Fibroblast of pulmonary artery (primary cell): ENCODE measurements at regions not wholly inside any gene's neighbourhood (a gene's known extent, or its start where the extent isn't known, plus 50 kb on each side); places are given as distances from the start of the nearest gene placed in this dataset.

Experiments used
- DNase-seq: peaks from one replicate; pipeline ENCODE4 v3.0.0-alpha.2; 2010; ENCODE audit warnings: low read depth
- H3K4me3 ChIP-seq: replicated peaks from 2 replicates; pipeline ENCODE4 v1.5.1; 2011; ENCODE audit warnings: low read depth, mild to moderate bottlenecking, control low read depth, low read length, moderate library complexity
- CTCF ChIP-seq: IDR thresholded peaks from 2 replicates; pipeline ENCODE4 v1.5.1; 2011; ENCODE audit warnings: mild to moderate bottlenecking, control low read depth, low read length, inconsistent platforms; ENCODE audit errors: missing control alignments

- no peak overlapping the region for H3K4me3 ChIP-seq
- DNase-seq = peak; percentile 98
- TF ChIP-seq CTCF = no peak
Measured at GRCh38 chr2:12106440-12107080, 360.1 kb downstream of the LPIN1 start.

- no peak for TF ChIP-seq CTCF
- DNase-seq = no peak
Measured at GRCh38 chr2:12107321-12107720, 360.9 kb downstream of the LPIN1 start.

GRCh38 chr2:12107939-12108338, 361.5 kb downstream of the LPIN1 start:
- peak; percentile 36 for DNase-seq
- no peak overlapping the region for H3K4me3 ChIP-seq
- no peak for TF ChIP-seq CTCF

More at GRCh38 chr2:12107321-12107720, 360.9 kb downstream of the LPIN1 start:
- H3K4me3 ChIP-seq = no peak overlapping the region

DNA sequence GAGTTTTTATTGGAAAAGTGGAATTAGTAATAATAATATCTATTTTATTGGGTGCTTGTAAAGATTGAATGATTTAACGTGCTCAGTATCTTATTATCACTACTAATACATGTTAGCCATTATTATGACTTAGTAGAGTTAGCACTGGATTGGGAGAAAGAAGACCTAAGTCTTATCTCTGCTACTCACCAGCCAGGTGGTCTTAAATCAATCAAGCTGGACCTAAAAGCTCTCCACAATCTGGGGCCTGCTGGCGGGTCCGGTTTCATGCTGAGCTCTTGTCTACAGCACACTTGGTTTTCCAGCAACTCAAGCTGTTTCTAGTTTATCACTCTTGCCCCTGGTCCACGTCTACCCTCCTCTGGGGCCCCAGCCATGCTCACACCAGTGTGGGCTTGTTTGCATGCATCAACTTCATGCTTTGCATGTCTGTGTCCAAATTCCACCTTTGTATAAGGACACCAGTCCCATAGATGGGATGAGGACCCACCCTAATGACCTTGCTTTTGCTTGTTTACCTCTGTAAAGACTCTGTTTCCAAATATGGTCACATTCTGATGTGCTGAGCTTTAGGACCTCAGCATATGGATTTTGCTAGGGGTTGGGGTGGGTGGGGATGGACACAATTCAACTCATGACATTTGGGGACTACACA, 363.1 kb downstream of the LPIN1 start:
- H3K4me3 ChIP-seq = no peak overlapping the region
- DNase-seq = no peak
- TF ChIP-seq CTCF = no peak

DNA sequence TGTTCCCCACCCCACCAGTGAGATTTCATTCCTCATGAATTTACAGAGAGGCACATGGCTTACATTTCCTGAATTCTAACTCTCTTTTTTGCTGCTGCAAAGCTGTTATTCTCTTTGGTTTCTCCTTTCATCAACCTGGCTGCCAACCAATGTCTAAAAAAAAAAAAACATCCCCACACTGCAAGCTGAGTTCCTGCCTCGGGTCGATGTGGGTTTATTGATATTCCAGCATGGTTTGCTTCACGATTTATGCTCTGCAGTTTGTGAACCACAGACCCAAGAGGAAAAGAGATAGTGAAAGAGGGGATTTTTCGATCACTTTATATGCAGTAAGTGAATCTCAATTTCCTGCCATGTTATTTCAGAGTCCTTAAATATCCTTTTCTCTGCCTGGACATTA, 363.6 kb downstream of the LPIN1 start:
- H3K4me3 ChIP-seq = no peak overlapping the region
- no peak for DNase-seq
- no peak for TF ChIP-seq CTCF

- DNase-seq = no peak
- TF ChIP-seq CTCF = no peak
- no peak overlapping the region for H3K4me3 ChIP-seq
Measured at GRCh38 chr2:12110481-12110880, 364.0 kb downstream of the LPIN1 start.

GRCh38 chr2:12113412-12113811, 367.0 kb downstream of the LPIN1 start:
- no peak for DNase-seq
- TF ChIP-seq CTCF = no peak

More at GRCh38 chr2:12113412-12113811, 367.0 kb downstream of the LPIN1 start:
- no peak overlapping the region for H3K4me3 ChIP-seq
